ENCODE measurements at regions not wholly inside any gene's neighbourhood (a gene's known extent, or its start where the extent isn't known, plus 50 kb on each side); places are given as distances from the start of the nearest gene placed in this dataset.

GRCh38 chrX:23589496-23589895 lies 77.8 kb upstream of the PRDX4 start:
- 76% methylated on average over 4 of the region's 4 CpGs for WGBS
- no peaks in the 10 kb centered on the region for H3K79me1 ChIP-seq (replicated peaks; ENCODE audit: low read length, poor library complexity, severe bottlenecking)

GRCh38 chrX:23592741-23593140 lies 74.6 kb upstream of the PRDX4 start:
- Histone ChIP-seq H3K4me1 (ENCODE audit: control insufficient read depth, insufficient read depth, low read depth, low read length) (no peaks in the 10 kb centered on the region), H3K14ac (ENCODE audit: low read length in 2 of 2) (no peak overlapping the region), H2BK15ac (ENCODE audit: low read depth, poor library complexity, severe bottlenecking) (no peak overlapping the region), H3K9me3 (ENCODE audit: control insufficient read depth, low read length) (no peaks in the 10 kb centered on the region), H3K4me2 (ENCODE audit: low read length, poor library complexity, severe bottlenecking) (no peak overlapping the region), H3K79me1 (replicated peaks; ENCODE audit: low read length, poor library complexity, severe bottlenecking) (no peaks in the 10 kb centered on the region), H3K4ac (ENCODE audit: low read depth in 1 of 2, low read length in 2 of 2) (no peak overlapping the region), H3K27me3 (ENCODE audit: control insufficient read depth in 1 of 2, insufficient read depth in 1 of 2, low read length in 2 of 2) (peaks cover 0 to 8% of the 10 kb centered on the region in 2 experiments), H2BK120ac (ENCODE audit: low read depth, low read length) (no peak overlapping the region), H3K36me3 (ENCODE audit: control insufficient read depth in 1 of 2, insufficient read depth in 2 of 2, low read depth in 1 of 2, low read length in 2 of 2) (no peaks in the 10 kb centered on the region), H3K18ac (ENCODE audit: low read depth in 1 of 2, low read length in 2 of 2) (no peak overlapping the region), H3K23ac (ENCODE audit: low read length in 2 of 2) (no peak overlapping the region), H2BK12ac (ENCODE audit: low read length in 2 of 2) (no peak overlapping the region), H2BK5ac (ENCODE audit: low read depth, low read length, poor library complexity, severe bottlenecking) (no peak overlapping the region), H2AFZ (ENCODE audit: low read depth, low read length) (no peak overlapping the region), H3K27ac (ENCODE audit: low read length, poor library complexity, severe bottlenecking) (no peak overlapping the region), H3K9ac (ENCODE audit: low read length) (no peak overlapping the region), H3K4me3 (ENCODE audit: insufficient read depth in 1 of 2, low read depth in 1 of 2, low read length in 2 of 2) (no peak overlapping the region), H2AK5ac (ENCODE audit: low read length, severe bottlenecking) (no peak overlapping the region), H4K8ac (ENCODE audit: low read length) (no peak overlapping the region), H4K91ac (ENCODE audit: low read length) (no peak overlapping the region)
- no peak for DNase-seq
- WGBS: 89% methylated on average over 5 of the region's 5 CpGs

More at GRCh38 chrX:23589496-23589895, 77.8 kb upstream of the PRDX4 start:
- H3K23ac ChIP-seq (ENCODE audit: low read length in 2 of 2): no peak overlapping the region
- no peaks in the 10 kb centered on the region for H3K27me3 ChIP-seq (ENCODE audit: control insufficient read depth in 1 of 2, insufficient read depth in 1 of 2, low read length in 2 of 2)
- no peak overlapping the region for H2BK5ac ChIP-seq (ENCODE audit: low read depth, low read length, poor library complexity, severe bottlenecking)
- no peak overlapping the region for H2AFZ ChIP-seq (ENCODE audit: low read depth, low read length)
- no peak overlapping the region for H3K18ac ChIP-seq (ENCODE audit: low read depth in 1 of 2, low read length in 2 of 2)
- no peak overlapping the region for H4K91ac ChIP-seq (ENCODE audit: low read length)
- no peak overlapping the region for H2BK15ac ChIP-seq (ENCODE audit: low read depth, poor library complexity, severe bottlenecking)
- no peak overlapping the region for H2AK5ac ChIP-seq (ENCODE audit: low read length, severe bottlenecking)
- no peak overlapping the region for H3K9ac ChIP-seq (ENCODE audit: low read length)
- no peak overlapping the region for H3K14ac ChIP-seq (ENCODE audit: low read length in 2 of 2)
- H4K8ac ChIP-seq (ENCODE audit: low read length): no peak overlapping the region
- no peak overlapping the region for H3K27ac ChIP-seq (ENCODE audit: low read length, poor library complexity, severe bottlenecking)
- no peak for DNase-seq
- no peak overlapping the region for H2BK120ac ChIP-seq (ENCODE audit: low read depth, low read length)
- no peaks in the 10 kb centered on the region for H3K4me1 ChIP-seq (ENCODE audit: control insufficient read depth, insufficient read depth, low read depth, low read length)
- no peaks in the 10 kb centered on the region for H3K9me3 ChIP-seq (ENCODE audit: control insufficient read depth, low read length)
- no peaks in the 10 kb centered on the region for H3K36me3 ChIP-seq (ENCODE audit: control insufficient read depth in 1 of 2, insufficient read depth in 2 of 2, low read depth in 1 of 2, low read length in 2 of 2)
- H3K4me2 ChIP-seq (ENCODE audit: low read length, poor library complexity, severe bottlenecking): no peak overlapping the region
- no peak overlapping the region for H3K4ac ChIP-seq (ENCODE audit: low read depth in 1 of 2, low read length in 2 of 2)
- no peak overlapping the region for H2BK12ac ChIP-seq (ENCODE audit: low read length in 2 of 2)
- no peak overlapping the region for H3K4me3 ChIP-seq (ENCODE audit: insufficient read depth in 1 of 2, low read depth in 1 of 2, low read length in 2 of 2)

- Histone ChIP-seq H3K27ac (ENCODE audit: low read length, poor library complexity, severe bottlenecking) (no peak overlapping the region), H3K14ac (ENCODE audit: low read length in 2 of 2) (no peak overlapping the region), H3K18ac (ENCODE audit: low read depth in 1 of 2, low read length in 2 of 2) (no peak overlapping the region), H3K36me3 (ENCODE audit: control insufficient read depth in 1 of 2, insufficient read depth in 2 of 2, low read depth in 1 of 2, low read length in 2 of 2) (no peaks in the 10 kb centered on the region), H2BK15ac (ENCODE audit: low read depth, poor library complexity, severe bottlenecking) (no peak overlapping the region), H3K27me3 (ENCODE audit: control insufficient read depth in 1 of 2, insufficient read depth in 1 of 2, low read length in 2 of 2) (peaks cover 0 to 14% of the 10 kb centered on the region in 2 experiments), H2BK120ac (ENCODE audit: low read depth, low read length) (no peak overlapping the region), H3K4ac (ENCODE audit: low read depth in 1 of 2, low read length in 2 of 2) (no peak overlapping the region), H4K91ac (ENCODE audit: low read length) (no peak overlapping the region), H3K23ac (ENCODE audit: low read length in 2 of 2) (no peak overlapping the region), H3K79me1 (replicated peaks; ENCODE audit: low read length, poor library complexity, severe bottlenecking) (no peaks in the 10 kb centered on the region), H2BK12ac (ENCODE audit: low read length in 2 of 2) (no peak overlapping the region), H2AFZ (ENCODE audit: low read depth, low read length) (no peak overlapping the region), H3K9ac (ENCODE audit: low read length) (no peak overlapping the region), H3K4me2 (ENCODE audit: low read length, poor library complexity, severe bottlenecking) (no peak overlapping the region), H3K4me3 (ENCODE audit: insufficient read depth in 1 of 2, low read depth in 1 of 2, low read length in 2 of 2) (no peak overlapping the region), H3K9me3 (ENCODE audit: control insufficient read depth, low read length) (no peaks in the 10 kb centered on the region), H4K8ac (ENCODE audit: low read length) (no peak overlapping the region), H3K4me1 (ENCODE audit: control insufficient read depth, insufficient read depth, low read depth, low read length) (no peaks in the 10 kb centered on the region), H2BK5ac (ENCODE audit: low read depth, low read length, poor library complexity, severe bottlenecking) (no peak overlapping the region), H2AK5ac (ENCODE audit: low read length, severe bottlenecking) (no peak overlapping the region)
- WGBS: 72% methylated on average over 2 of the region's 5 CpGs
- DNase-seq: no peak
Measured at GRCh38 chrX:23598575-23598974, 68.7 kb upstream of the PRDX4 start.

GRCh38 chrX:23603501-23603900 lies 63.8 kb upstream of the PRDX4 start:
- no peaks in the 10 kb centered on the region for H3K36me3 ChIP-seq (ENCODE audit: control insufficient read depth in 1 of 2, insufficient read depth in 2 of 2, low read depth in 1 of 2, low read length in 2 of 2)
- H4K8ac ChIP-seq (ENCODE audit: low read length): no peak overlapping the region
- H3K4me2 ChIP-seq (ENCODE audit: low read length, poor library complexity, severe bottlenecking): no peak overlapping the region
- no peak overlapping the region for H2BK12ac ChIP-seq (ENCODE audit: low read length in 2 of 2)
- H4K91ac ChIP-seq (ENCODE audit: low read length): no peak overlapping the region
- H3K9ac ChIP-seq (ENCODE audit: low read length): no peak overlapping the region
- no peak overlapping the region for H2AFZ ChIP-seq (ENCODE audit: low read depth, low read length)
- H2BK120ac ChIP-seq (ENCODE audit: low read depth, low read length): no peak overlapping the region
- no peak overlapping the region for H3K14ac ChIP-seq (ENCODE audit: low read length in 2 of 2)
- no peak overlapping the region for H3K23ac ChIP-seq (ENCODE audit: low read length in 2 of 2)
- no peak overlapping the region for H3K18ac ChIP-seq (ENCODE audit: low read depth in 1 of 2, low read length in 2 of 2)
- no peak overlapping the region for H2AK5ac ChIP-seq (ENCODE audit: low read length, severe bottlenecking)
- H3K4me3 ChIP-seq (ENCODE audit: insufficient read depth in 1 of 2, low read depth in 1 of 2, low read length in 2 of 2): no peak overlapping the region
- H3K4ac ChIP-seq (ENCODE audit: low read depth in 1 of 2, low read length in 2 of 2): no peak overlapping the region
- H3K9me3 ChIP-seq (ENCODE audit: control insufficient read depth, low read length): no peaks in the 10 kb centered on the region
- H3K4me1 ChIP-seq (ENCODE audit: control insufficient read depth, insufficient read depth, low read depth, low read length): no peaks in the 10 kb centered on the region
- whole genome bisulfite sequencing: no CpG with 5 or more reads among the region's 1 CpG
- no peak overlapping the region for H2BK15ac ChIP-seq (ENCODE audit: low read depth, poor library complexity, severe bottlenecking)
- H3K27me3 ChIP-seq (ENCODE audit: control insufficient read depth in 1 of 2, insufficient read depth in 1 of 2, low read length in 2 of 2): peaks cover 0 to 19% of the 10 kb centered on the region in 2 experiments
- H3K27ac ChIP-seq (ENCODE audit: low read length, poor library complexity, severe bottlenecking): no peak overlapping the region
- H3K79me1 ChIP-seq (replicated peaks; ENCODE audit: low read length, poor library complexity, severe bottlenecking): no peaks in the 10 kb centered on the region
- no peak for DNase-seq
- H2BK5ac ChIP-seq (ENCODE audit: low read depth, low read length, poor library complexity, severe bottlenecking): no peak overlapping the region

Measured in mesenchymal stem cell (in vitro differentiated cells and primary cell).